NCI-H510A treated with DMSO at 0.1 percent for 48 hours (cell line): ENCODE measurements at regions not wholly inside any gene's neighbourhood (a gene's known extent, or its start where the extent isn't known, plus 50 kb on each side); places are given as distances from the start of the nearest gene placed in this dataset.
"Not testable (repeated sequence)": the region's sequence is repeated elsewhere in the genome, so short reads cannot be mapped to it uniquely, and the experiment has no call there.

Experiments used
- DNase-seq: peaks from one replicate; lab custom pipeline; 2025; lab: John Stamatoyannopoulos, UW

GRCh38 chr11:19625438-19625837, 87.2 kb upstream of the NAV2 start:
- no peak for DNase-seq

GRCh38 chr11:19617696-19618523, 94.7 kb upstream of the NAV2 start:
- DNase-seq = no peak

GRCh38 chr11:19615341-19616183, 97.1 kb upstream of the NAV2 start:
- DNase-seq = no peak

GRCh38 chr11:19614370-19614940, 98.2 kb upstream of the NAV2 start:
- DNase-seq = no peak

- not testable (repeated sequence) for DNase-seq
Measured at GRCh38 chr11:19612025-19612424, 100.6 kb upstream of the NAV2 start.

- DNase-seq = no peak
Measured at GRCh38 chr11:19607656-19608360, 104.8 kb upstream of the NAV2 start.

- no peak for DNase-seq
Measured at GRCh38 chr11:19606856-19607655, 105.6 kb upstream of the NAV2 start.

GRCh38 chr11:19605520-19606371, 106.9 kb upstream of the NAV2 start:
- no peak for DNase-seq

- no peak for DNase-seq
Measured at GRCh38 chr11:19604679-19605375, 107.8 kb upstream of the NAV2 start.

GRCh38 chr11:19603771-19604170, 108.9 kb upstream of the NAV2 start:
- DNase-seq = no peak

- no peak for DNase-seq
Measured at GRCh38 chr11:19602891-19603290, 109.7 kb upstream of the NAV2 start.

GRCh38 chr11:19602406-19602805, 110.2 kb upstream of the NAV2 start:
- no peak for DNase-seq

- no peak for DNase-seq
Measured at GRCh38 chr11:19601235-19601634, 111.4 kb upstream of the NAV2 start.

GRCh38 chr11:19599681-19600080, 113.0 kb upstream of the NAV2 start:
- no peak for DNase-seq

- no peak for DNase-seq
Measured at GRCh38 chr11:19598876-19599486, 113.7 kb upstream of the NAV2 start.

- DNase-seq = no peak
Measured at GRCh38 chr11:19598456-19598855, 114.2 kb upstream of the NAV2 start.

GRCh38 chr11:19597876-19598275, 114.8 kb upstream of the NAV2 start:
- no peak for DNase-seq

- DNase-seq = no peak
Measured at GRCh38 chr11:19597206-19597605, 115.4 kb upstream of the NAV2 start.
